ENCODE measurements at regions not wholly inside any gene's neighbourhood (a gene's known extent, or its start where the extent isn't known, plus 50 kb on each side); places are given as distances from the start of the nearest gene placed in this dataset.
"Not testable (repeated sequence)": the region's sequence is repeated elsewhere in the genome, so short reads cannot be mapped to it uniquely, and the experiment has no call there.

DNA sequence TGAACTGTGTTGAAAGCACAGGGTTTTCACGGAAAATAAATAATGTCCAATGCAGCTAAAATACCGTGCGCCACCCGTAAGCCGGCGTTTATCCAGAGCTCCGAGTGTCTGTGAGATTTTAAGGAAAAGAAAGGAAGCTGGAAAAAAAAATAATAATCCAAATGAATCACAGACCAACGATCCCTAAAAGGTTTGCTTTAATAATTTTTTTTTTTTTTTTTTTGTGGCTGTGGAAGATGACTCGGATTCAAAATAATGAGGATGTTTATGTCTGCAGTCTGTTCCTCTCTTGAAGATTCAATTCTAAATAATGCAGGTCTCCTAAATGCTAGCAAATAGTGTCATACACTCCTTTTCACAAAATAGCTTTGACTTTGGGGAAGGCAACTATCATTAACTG is 84.6 kb upstream of the PPP2R3B start:
- TF ChIP-seq Cebpa-rat (IDR thresholded peaks at IDR 0.05) = no peak
- H4K20me1 ChIP-seq = no peaks in the 10 kb centered on the region
- H3K4me3 ChIP-seq = no peak overlapping the region
- H3K9ac ChIP-seq = no peak overlapping the region
- H3K36me3 ChIP-seq = no peaks in the 10 kb centered on the region
- no peaks in the 10 kb centered on the region for H3K27me3 ChIP-seq
- no peak overlapping the region for H3K27ac ChIP-seq
- H3K4me1 ChIP-seq = peaks cover 0 to 14% (median 3%) of the 10 kb centered on the region in 10 experiments; a peak in 8 of 20 replicates
- H3K9me3 ChIP-seq (replicated peaks in 1 of 11) = peaks cover 0 to 12% (median 4%) of the 10 kb centered on the region in 11 experiments; a peak in 6 of 22 replicates
- H3K4me2 ChIP-seq = peak overlapping the region in 7 of 11 experiments; percentile 2 to 66 (median 25); a peak in 10 of 22 replicates

DNA sequence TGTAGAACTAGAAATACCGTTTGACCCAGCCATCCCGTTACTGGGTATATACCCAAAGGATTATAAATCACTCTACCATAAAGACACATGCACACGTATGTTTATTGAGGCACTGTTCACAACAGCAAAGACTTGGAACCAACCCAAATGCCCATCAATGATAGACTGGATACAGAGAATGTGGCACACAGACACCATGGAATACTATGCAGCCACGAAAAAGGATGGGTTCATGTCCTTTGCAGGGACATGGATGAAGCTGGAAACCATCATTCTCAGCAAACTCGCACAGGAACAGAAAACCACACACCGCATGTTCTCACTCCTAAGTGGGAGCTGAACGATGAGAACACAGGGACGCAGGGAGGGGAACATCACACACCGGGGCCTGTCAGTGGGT is 85.6 kb upstream of the PPP2R3B start:
- not testable (repeated sequence) for H3K4me3 ChIP-seq, H3K36me3 ChIP-seq, H4K20me1 ChIP-seq, H3K27ac ChIP-seq, H3K9ac ChIP-seq, H3K27me3 ChIP-seq
- Histone ChIP-seq H3K9me3 (replicated peaks in 1 of 11) (peaks cover 0 to 12% (median 4%) of the 10 kb centered on the region in 11 experiments; a peak in 6 of 22 replicates), H3K4me1 (peaks cover 0 to 14% (median 3%) of the 10 kb centered on the region in 10 experiments; a peak in 8 of 20 replicates), H3K4me2 (peak overlapping the region in 1 of 11 experiments; percentile 4; a peak in 1 of 22 replicates)

GRCh38 chrX:475926-476723 is 89.4 kb upstream of the PPP2R3B start:
- Histone ChIP-seq H3K4me1 (peaks cover 0 to 11% (median 3%) of the 10 kb centered on the region in 10 experiments; a peak in 8 of 20 replicates), H3K27me3 (no peaks in the 10 kb centered on the region), H3K36me3 (no peaks in the 10 kb centered on the region), H4K20me1 (no peaks in the 10 kb centered on the region), H3K27ac (no peak overlapping the region), H3K4me3 (no peak overlapping the region), H3K9me3 (replicated peaks in 1 of 11) (peaks cover 4 to 12% (median 8%) of the 10 kb centered on the region in 11 experiments; a peak in 19 of 22 replicates), H3K4me2 (no peak overlapping the region), H3K9ac (no peak overlapping the region)
- no peak for TF ChIP-seq Cebpa-rat (IDR thresholded peaks at IDR 0.05)

DNA sequence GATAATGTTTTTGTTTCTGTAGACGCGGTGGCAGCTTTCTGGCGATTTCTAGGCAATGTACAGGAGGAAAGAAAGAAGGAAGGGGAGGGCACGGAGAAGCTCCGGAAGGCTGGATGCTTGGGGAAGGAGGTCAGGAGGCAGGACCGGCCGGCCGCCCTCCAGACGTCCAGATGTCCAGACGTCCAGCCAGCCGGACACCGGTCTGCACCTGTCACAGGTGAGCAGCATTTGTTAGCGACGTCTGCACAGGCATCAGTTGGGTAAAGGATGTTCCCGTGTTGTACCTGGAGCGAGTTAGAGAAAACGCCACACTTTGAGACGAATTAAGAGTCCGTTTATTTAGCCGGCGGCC is 90.0 kb upstream of the PPP2R3B start:
- no peak for TF ChIP-seq Cebpa-rat (IDR thresholded peaks at IDR 0.05)
- Histone ChIP-seq H3K36me3 (no peaks in the 10 kb centered on the region), H3K9me3 (replicated peaks in 1 of 11) (peaks cover 10 to 17% (median 14%) of the 10 kb centered on the region in 11 experiments), H3K4me1 (peaks cover 0 to 5% (median 1%) of the 10 kb centered on the region in 10 experiments; a peak in 7 of 20 replicates), H3K27ac (no peak overlapping the region), H4K20me1 (no peaks in the 10 kb centered on the region), H3K4me2 (no peak overlapping the region), H3K4me3 (no peak overlapping the region), H3K9ac (no peak overlapping the region), H3K27me3 (no peaks in the 10 kb centered on the region)

- no peaks in the 10 kb centered on the region for H3K27me3 ChIP-seq
- H3K36me3 ChIP-seq = no peaks in the 10 kb centered on the region
- H4K20me1 ChIP-seq = no peaks in the 10 kb centered on the region
- no peaks in the 10 kb centered on the region for H3K4me1 ChIP-seq
- peaks cover 14 to 20% (median 18%) of the 10 kb centered on the region in 11 experiments for H3K9me3 ChIP-seq (replicated peaks in 1 of 11)
- no peak overlapping the region for H3K4me3 ChIP-seq
- no peak for TF ChIP-seq Cebpa-rat (IDR thresholded peaks at IDR 0.05)
- no peak overlapping the region for H3K27ac ChIP-seq
- no peak overlapping the region for H3K9ac ChIP-seq
- no peak overlapping the region for H3K4me2 ChIP-seq
Observed at GRCh38 chrX:477441-478012, 90.8 kb upstream of the PPP2R3B start.

DNA sequence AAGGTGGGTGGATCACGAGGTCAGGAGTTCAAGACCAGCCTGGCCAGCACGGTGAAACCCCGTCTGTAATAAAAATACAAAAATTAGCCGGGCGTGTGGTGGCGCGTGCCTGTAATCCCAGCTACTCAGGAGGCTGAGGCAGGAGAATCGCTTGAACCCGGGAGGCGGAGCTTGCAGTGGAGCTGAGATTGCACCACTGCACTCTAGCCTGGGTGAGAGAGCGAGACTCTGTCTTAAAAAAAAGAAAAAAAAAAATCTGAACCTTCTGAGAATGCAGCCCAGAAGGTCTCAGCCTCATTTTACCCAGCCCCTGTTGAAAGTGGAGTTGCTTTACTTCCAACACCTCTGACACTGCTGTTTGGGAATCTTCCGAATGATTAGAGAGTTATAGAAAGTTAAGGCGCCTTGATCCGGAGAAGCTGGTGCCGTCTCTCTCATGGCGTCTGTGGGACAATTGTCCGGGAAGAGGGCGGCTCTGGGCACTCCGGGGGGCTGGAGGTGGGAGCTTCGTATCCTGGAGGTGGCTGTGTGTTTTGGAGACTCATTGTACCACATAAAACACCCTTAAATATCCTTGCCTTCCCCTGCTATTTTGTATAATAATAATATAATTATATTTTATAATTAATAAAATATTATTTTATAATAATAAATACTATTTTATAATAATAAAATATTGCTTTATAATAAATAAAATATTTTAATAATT is 92.7 kb upstream of the PPP2R3B start:
- no peak for TF ChIP-seq Cebpa-rat (IDR thresholded peaks at IDR 0.05)
- no peak overlapping the region for H3K27ac ChIP-seq

GRCh38 chrX:480861-481417 is 94.2 kb upstream of the PPP2R3B start:
- TF ChIP-seq Cebpa-rat (IDR thresholded peaks at IDR 0.05) = no peak
- no peaks in the 10 kb centered on the region for H3K27me3 ChIP-seq

More for the DNA sequence above, 92.7 kb upstream of the PPP2R3B start:
- H3K36me3 ChIP-seq = no peaks in the 10 kb centered on the region
- no peaks in the 10 kb centered on the region for H3K27me3 ChIP-seq
- no peak overlapping the region for H3K4me3 ChIP-seq
- no peaks in the 10 kb centered on the region for H3K4me1 ChIP-seq
- no peak overlapping the region for H3K4me2 ChIP-seq
- H3K9ac ChIP-seq = no peak overlapping the region
- peaks cover 14 to 25% (median 21%) of the 10 kb centered on the region in 11 experiments for H3K9me3 ChIP-seq (replicated peaks in 1 of 11)
- H4K20me1 ChIP-seq = no peaks in the 10 kb centered on the region

GRCh38 chrX:482192-482701 is 95.5 kb upstream of the PPP2R3B start:
- H3K9ac ChIP-seq = no peak overlapping the region
- H3K36me3 ChIP-seq = no peaks in the 10 kb centered on the region
- no peak overlapping the region for H3K4me3 ChIP-seq
- no peaks in the 10 kb centered on the region for H4K20me1 ChIP-seq
- no peak overlapping the region for H3K4me2 ChIP-seq
- H3K9me3 ChIP-seq (replicated peaks in 1 of 11) = peaks cover 14 to 25% (median 21%) of the 10 kb centered on the region in 11 experiments
- H3K4me1 ChIP-seq = no peaks in the 10 kb centered on the region
- H3K27me3 ChIP-seq = no peaks in the 10 kb centered on the region
- TF ChIP-seq Cebpa-rat (IDR thresholded peaks at IDR 0.05) = no peak
- no peak overlapping the region for H3K27ac ChIP-seq

More at GRCh38 chrX:480861-481417, 94.2 kb upstream of the PPP2R3B start:
- no peak overlapping the region for H3K9ac ChIP-seq
- H3K36me3 ChIP-seq = no peaks in the 10 kb centered on the region
- H3K4me2 ChIP-seq = no peak overlapping the region
- H3K4me3 ChIP-seq = no peak overlapping the region
- no peak overlapping the region for H3K27ac ChIP-seq
- peaks cover 14 to 25% (median 21%) of the 10 kb centered on the region in 11 experiments for H3K9me3 ChIP-seq (replicated peaks in 1 of 11)
- no peaks in the 10 kb centered on the region for H3K4me1 ChIP-seq
- H4K20me1 ChIP-seq = no peaks in the 10 kb centered on the region

DNA sequence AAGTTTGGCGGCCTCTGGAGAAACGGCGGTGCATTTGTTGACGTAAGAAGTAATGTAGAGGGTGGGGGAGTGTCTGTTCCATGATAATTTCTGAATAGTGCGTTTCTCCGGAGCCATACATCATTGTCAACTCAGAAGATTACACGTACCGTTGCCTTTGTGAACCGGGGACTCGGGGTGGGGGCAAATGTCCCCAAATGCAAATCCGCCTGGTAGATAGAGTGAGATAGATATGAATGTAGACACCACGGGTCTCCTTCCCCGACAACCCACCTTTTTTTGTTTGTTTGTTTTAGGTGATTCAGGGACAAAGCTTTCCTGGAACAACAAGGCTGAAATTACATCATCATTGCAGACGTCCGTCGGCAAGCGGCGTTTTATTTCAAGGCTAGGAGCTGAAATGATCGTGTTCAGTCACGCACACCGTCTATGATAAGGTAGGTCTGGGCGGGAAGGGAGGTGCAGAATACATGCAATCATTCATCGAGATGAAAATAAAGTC is 96.0 kb upstream of the PPP2R3B start:
- H4K20me1 ChIP-seq = no peaks in the 10 kb centered on the region
- H3K4me1 ChIP-seq = no peaks in the 10 kb centered on the region
- no peaks in the 10 kb centered on the region for H3K27me3 ChIP-seq
- no peak overlapping the region for H3K9ac ChIP-seq
- no peak overlapping the region for H3K4me2 ChIP-seq
- H3K36me3 ChIP-seq = no peaks in the 10 kb centered on the region
- TF ChIP-seq Cebpa-rat (IDR thresholded peaks at IDR 0.05) = no peak
- H3K27ac ChIP-seq = no peak overlapping the region
- no peak overlapping the region for H3K4me3 ChIP-seq
- H3K9me3 ChIP-seq (replicated peaks in 1 of 11) = peaks cover 14 to 25% (median 21%) of the 10 kb centered on the region in 11 experiments

All from BLaER1 treated with 17β-estradiol and CSF1 and Interleukin-3, amounts not matched to agents 10 nM and 100 nM (cell line).